NCI-H2171 (cell line): ENCODE measurements at regions not wholly inside any gene's neighbourhood (a gene's known extent, or its start where the extent isn't known, plus 50 kb on each side); places are given as distances from the start of the nearest gene placed in this dataset.
"Not testable (repeated sequence)": the region's sequence is repeated elsewhere in the genome, so short reads cannot be mapped to it uniquely, and the experiment has no call there.

ENCODE experiments used
- DNase-seq: peaks from one replicate; lab custom pipeline; 2025; lab: John Stamatoyannopoulos, UW

- DNase-seq: not testable (repeated sequence)
Observed at GRCh38 chr1:143784239-143784882, 187.4 kb downstream of the FAM72C start.

GRCh38 chr1:143778178-143778577 is 193.6 kb downstream of the FAM72C start:
- DNase-seq: not testable (repeated sequence)

GRCh38 chr1:143764831-143765230 is 207.0 kb downstream of the FAM72C start:
- not testable (repeated sequence) for DNase-seq

- not testable (repeated sequence) for DNase-seq
Observed at GRCh38 chr1:143760366-143760765, 211.4 kb downstream of the FAM72C start.

- not testable (repeated sequence) for DNase-seq
Observed at GRCh38 chr1:143755961-143756360, 215.8 kb downstream of the FAM72C start.

- no peak for DNase-seq
Observed at GRCh38 chr1:143748906-143749305, 222.9 kb downstream of the FAM72C start.

GRCh38 chr1:143736562-143736961 is 235.2 kb downstream of the FAM72C start:
- DNase-seq: no peak

GRCh38 chr1:143735764-143736461 is 235.9 kb downstream of the FAM72C start:
- no peak for DNase-seq

GRCh38 chr1:143734261-143734660 is 237.5 kb downstream of the FAM72C start:
- DNase-seq: not testable (repeated sequence)

- not testable (repeated sequence) for DNase-seq
Observed at GRCh38 chr1:143730890-143731289, 240.9 kb downstream of the FAM72C start.

- DNase-seq: not testable (repeated sequence)
Observed at GRCh38 chr1:143729449-143730111, 242.2 kb downstream of the FAM72C start.

GRCh38 chr1:143728802-143729448 is 242.9 kb downstream of the FAM72C start:
- not testable (repeated sequence) for DNase-seq

GRCh38 chr1:143727263-143727662 is 244.5 kb downstream of the FAM72C start:
- no peak for DNase-seq

GRCh38 chr1:143721024-143721373 is 250.8 kb downstream of the FAM72C start:
- DNase-seq: no peak

- no peak for DNase-seq
Observed at GRCh38 chr1:143720087-143721023, 251.4 kb downstream of the FAM72C start.

GRCh38 chr1:143718524-143718923 is 253.3 kb downstream of the FAM72C start:
- DNase-seq: no peak

- DNase-seq: no peak
Observed at GRCh38 chr1:143718021-143718420, 253.8 kb downstream of the FAM72C start.

GRCh38 chr1:143717434-143717833 is 254.4 kb downstream of the FAM72C start:
- DNase-seq: no peak

- not testable (repeated sequence) for DNase-seq
Observed at GRCh38 chr1:143714913-143715312, 256.9 kb downstream of the FAM72C start.

GRCh38 chr1:143709606-143710259 is 262.1 kb downstream of the FAM72C start:
- not testable (repeated sequence) for DNase-seq

- not testable (repeated sequence) for DNase-seq
Observed at GRCh38 chr1:143702739-143703138, 269.0 kb downstream of the FAM72C start.
